ENCODE measurements at regions not wholly inside any gene's neighbourhood (a gene's known extent, or its start where the extent isn't known, plus 50 kb on each side); places are given as distances from the start of the nearest gene placed in this dataset.

DNA sequence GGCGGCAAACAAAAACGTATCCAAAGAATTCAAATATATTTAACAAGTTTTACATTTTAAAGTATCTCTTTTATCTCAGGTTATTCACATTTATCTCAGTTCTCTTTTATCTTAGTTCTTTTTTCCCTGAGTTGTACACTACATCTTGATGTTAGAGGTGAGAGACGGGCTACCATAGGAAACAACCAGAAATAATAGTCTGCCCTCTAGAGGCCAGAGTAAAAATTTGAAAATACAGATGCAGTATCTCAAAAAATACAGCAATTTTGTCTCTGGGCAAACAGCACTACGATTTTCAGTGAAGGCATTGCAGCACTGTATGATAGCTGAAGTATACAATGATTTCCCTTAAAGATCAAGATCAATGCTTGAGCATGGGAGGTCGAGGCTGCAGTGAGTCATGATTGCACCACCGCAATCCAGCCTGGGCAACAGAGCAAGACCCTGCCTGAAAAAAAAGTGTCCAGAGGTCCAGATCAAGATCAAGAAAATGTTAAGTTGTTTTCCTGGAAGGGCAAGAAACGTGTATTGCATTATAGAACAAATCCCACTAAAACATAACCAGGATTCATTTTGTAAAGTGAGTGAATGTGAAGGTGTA is 82.6 kb upstream of the ATP11B start:
- DNase-seq = no peak

DNA sequence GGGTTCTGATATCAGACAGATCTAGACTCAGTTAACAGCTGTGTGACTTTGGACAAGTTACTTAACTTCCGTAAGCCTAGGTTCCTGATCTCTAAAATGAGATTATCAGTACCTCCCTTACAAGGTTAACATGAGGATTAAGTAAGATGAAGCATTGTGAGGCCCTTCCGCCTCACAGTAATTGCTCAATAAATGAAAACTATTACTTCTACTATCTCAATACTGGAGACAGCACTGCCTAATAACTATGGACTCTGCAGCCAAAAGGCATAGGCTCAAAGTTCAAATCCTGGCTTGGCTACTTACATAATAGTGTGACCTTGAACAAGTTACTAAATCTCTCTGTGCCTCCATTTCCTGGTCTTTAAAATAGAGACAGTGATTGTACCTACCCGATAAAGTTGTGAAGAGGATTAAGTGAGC is 82.0 kb upstream of the ATP11B start:
- DNase-seq = no peak

- no peak for DNase-seq
Observed at GRCh38 chr3:182711853-182712252, 81.5 kb upstream of the ATP11B start.

GRCh38 chr3:182713111-182713510 is 80.2 kb upstream of the ATP11B start:
- DNase-seq = no peak

- no peak for DNase-seq
Observed at GRCh38 chr3:182713743-182714517, 79.4 kb upstream of the ATP11B start.

DNA sequence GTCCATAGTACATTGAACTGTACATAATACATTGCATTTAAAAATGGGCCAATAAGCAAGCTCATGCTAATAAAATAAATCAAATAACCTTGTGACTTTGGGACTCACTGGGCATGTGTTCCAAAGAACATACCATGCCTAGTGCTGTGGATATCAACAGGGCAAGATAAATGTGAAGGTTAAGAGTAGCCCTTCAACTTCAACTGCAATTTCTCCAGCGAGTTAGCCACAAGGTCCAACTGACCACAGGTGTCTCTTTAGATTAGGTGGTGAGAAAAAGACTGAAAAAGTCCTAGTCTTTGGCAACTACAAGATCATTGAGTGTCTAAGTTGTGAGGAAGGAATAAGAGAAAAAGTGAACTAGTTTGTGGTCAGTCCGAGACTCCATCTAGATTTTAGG is 78.3 kb upstream of the ATP11B start:
- no peak for DNase-seq

DNA sequence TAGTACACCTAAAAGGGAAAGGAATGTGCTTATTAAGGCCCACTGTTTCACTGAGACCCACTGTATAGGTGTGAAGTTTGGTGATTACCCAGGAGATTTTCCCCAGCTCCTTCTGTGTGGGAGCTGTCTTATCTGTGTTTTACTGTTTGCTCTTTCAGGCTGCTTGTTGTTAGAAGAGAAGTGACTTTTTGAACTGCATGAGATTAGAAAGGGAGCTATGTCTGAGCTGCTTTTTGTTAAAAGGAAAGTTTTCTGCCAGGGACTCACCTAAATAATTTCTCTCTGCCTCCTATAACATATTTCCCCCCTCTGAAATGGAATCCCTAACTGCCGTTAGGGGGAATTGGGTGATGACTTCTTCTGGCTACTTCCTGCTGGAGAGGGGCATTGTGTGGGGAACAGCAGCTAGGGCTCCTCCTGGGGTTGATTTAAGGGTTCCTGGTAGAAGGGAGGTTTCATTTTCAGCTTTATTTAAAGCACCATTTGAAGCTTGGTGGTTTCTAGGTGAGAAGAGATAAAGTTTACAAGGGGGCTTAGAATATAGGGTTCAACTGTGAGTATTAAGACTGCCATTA is 77.1 kb upstream of the ATP11B start:
- no peak for DNase-seq

GRCh38 chr3:182717216-182717615 is 76.1 kb upstream of the ATP11B start:
- peak; percentile 68 for DNase-seq

- DNase-seq = no peak
Observed at GRCh38 chr3:182722907-182723306, 70.4 kb upstream of the ATP11B start.

GRCh38 chr3:182723596-182723995 is 69.7 kb upstream of the ATP11B start:
- DNase-seq = peak; percentile 64

DNA sequence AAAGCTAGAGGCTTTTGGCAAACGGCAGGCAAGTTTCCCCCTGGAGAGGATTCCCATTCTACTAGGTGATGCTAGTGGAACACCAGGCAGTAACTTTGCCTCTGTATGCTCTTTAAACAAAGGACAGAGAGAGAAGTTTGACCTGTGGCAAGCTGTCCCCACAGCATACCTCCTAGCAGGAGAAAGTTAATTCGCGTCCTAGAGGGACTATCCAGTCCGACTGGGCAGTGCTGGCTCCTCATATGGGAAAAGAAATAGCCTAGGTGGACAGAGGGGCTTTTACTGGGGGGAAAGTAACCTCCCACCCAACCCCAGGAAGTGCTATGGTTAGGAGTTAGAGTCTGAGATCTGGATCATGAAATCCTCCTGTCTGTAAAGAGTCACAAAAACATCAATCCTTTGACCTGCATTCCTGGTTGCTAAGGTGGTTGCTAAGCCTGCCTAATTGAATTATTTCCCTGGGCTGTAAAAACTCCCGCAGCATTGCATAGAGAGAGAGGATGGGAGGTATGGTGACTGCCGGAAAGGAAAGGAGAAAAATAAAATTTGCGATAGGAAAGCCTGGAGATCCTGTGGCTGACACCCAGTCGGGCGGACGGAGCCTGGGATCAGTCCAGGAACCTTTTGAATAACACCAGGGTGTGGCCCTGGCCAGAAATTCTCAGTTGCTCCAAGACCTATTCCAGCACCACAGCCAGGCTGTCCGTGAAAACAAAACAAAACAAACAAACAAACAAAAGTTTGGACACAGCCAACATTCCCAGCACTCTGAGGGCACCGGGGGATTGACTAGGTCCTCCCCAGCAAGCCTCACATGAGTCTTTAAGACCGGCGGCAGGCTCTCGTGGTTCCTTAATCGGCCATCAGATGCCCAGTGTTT is 67.7 kb upstream of the ATP11B start:
- DNase-seq = peak; percentile 81

DNA sequence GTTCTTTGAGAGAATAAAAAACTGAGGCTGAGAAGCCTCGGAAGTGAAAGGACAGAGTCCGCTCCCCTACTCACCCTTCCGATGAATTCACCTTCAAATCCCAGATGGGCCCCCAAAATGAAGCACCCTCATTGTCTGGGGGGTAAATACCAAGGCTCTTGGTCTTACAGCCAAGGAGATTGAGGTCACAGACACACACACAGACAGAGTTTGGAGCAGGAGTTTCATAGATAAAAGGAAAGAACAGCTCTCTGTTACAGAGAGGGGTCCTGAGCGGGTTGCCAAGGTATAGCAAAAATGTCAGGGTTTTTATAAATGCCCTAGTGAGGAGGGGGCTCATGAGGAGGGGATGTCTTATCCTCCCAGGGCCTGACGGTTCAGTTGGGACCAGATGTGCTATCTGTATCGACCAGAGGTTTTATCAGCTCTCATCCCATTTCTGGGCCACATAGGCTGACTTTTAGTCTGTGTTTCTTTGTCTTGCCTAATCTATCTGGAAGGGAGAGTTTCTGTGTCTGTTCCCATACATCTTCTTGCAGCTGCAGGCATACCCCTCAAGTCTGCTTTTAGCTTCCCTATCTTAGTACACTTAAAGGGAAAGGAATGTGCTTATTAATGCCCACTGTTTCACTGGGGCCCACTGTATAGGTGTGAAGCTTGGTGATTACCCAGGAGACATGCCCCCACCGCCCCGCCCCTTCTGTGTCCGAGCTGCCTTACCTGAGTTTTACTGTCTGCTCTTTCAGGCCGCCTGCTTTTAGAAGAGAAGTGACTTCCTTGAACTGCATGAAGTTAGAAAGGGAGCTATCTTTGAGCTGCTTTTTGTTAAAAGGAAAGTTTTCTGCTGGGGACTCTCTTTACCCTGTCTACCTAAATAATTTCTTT is 66.8 kb upstream of the ATP11B start:
- peak; percentile 73 for DNase-seq

- DNase-seq = no peak
Observed at GRCh38 chr3:182728238-182728637, 65.1 kb upstream of the ATP11B start.

DNA sequence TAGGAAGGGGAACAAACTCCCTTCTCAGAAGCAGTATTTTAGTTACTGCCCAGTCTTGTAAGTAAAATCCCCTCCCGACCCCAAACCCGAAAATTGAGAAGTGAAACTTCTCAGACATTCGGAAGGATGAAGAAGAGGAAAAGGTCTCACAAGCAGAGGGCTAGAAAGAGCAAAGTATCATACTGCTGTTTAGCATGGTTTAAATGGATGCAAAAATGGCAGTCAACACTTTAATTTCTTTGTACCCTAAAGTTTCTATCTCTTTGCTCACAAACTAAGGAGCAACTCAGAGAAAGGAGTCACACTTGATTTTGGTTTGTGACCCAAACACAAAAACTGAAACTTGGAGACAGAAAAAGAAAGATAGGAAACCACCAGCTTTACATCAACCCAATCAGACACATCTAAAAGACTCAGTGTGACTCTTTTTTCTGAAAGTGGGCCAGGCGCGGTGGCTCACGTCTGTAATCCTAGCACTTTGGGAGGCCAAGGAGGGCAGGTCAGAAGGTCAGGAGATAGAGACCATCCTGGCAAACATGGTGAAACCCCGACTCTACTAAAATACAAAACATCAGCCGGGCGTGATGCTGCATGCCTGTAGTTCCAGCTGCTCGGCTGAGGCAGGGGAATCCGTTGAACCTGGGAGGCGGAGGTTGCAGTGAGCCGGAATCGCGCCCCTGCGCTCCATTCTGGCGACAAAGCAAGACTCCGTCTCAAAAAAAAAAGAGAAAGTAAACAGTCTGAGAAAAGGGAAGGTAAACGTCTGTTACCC is 63.2 kb upstream of the ATP11B start:
- no peak for DNase-seq

- no peak for DNase-seq
Observed at GRCh38 chr3:182730675-182731042, 62.6 kb upstream of the ATP11B start.

DNA sequence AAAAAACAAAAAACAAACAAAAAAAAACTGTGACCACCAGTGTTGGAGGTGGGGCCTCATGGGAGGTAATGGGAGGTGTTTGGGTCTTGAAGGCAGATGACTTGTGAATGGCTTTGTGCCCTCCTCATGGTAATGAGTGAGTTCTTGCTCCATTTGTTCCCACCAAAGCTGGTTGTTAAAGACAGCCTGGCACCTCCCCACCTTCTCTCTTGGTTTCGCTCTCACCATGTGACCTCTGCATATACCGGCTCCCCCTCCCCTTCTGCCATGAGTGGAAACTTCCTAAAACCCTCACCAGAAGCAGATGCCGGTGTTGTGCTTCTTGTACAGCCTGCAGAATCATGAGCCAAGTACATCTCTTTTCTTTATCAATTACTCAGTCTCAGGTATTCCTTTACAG is 61.5 kb upstream of the ATP11B start:
- no peak for DNase-seq

DNA sequence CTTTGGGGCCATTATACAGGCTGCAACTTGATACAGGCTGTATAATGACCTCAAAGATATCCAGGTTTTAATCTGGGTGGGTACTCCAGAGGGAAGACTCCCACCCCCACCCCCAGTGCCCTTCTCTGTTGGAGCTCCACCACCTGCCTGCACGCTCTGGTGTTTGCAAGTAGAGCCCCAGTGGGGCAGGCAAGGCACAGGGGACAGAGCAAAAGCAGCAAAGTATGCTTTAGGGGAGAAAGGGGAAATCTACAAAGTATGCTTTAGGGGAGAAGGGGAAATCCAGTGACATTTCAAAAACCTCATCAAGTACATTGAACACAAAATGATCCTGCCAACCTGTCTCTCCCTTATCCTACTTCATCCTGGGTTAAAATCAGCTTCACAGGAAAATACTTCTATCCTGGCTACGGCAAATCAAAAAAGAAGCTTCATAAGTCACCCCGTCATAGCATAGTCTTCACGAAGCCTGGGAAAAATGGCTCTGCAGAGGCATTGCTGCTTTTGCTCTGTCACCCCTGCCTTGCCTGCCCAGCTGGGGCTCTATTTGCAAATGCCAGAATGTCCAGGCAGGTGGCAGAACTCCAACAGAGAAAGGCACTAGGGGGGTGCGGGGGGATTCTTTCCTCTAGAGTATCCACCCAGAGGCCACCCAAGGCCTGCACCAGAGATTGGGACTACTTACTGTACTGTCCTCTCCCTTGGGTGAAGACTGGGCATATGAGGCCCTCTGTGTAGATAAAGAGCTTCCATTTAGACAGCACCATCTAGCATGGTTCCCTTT is 60.9 kb upstream of the ATP11B start:
- DNase-seq = no peak

GRCh38 chr3:182735672-182736071 is 57.6 kb upstream of the ATP11B start:
- DNase-seq = no peak

- DNase-seq = no peak
Observed at GRCh38 chr3:182737825-182738224, 55.5 kb upstream of the ATP11B start.

GRCh38 chr3:182738583-182739411 is 54.5 kb upstream of the ATP11B start:
- DNase-seq = peak; percentile 60

Measured in islet precursor cell (in vitro differentiated cells).